ENCODE measurements at regions not wholly inside any gene's neighbourhood (a gene's known extent, or its start where the extent isn't known, plus 50 kb on each side); places are given as distances from the start of the nearest gene placed in this dataset.

GRCh38 chr12:17595111-17595510 is 494.9 kb downstream of the RERGL start:
- Histone ChIP-seq H3K9ac (ENCODE audit: low read length) (no peak overlapping the region), H3K9me3 (ENCODE audit: low read length) (no peaks in the 10 kb centered on the region), H3K9me2 (ENCODE audit: low read depth, low read length) (no peaks in the 10 kb centered on the region), H4K20me1 (ENCODE audit: insufficient read depth, low read length) (no peaks in the 10 kb centered on the region), H3K27ac (ENCODE audit: low read depth, low read length, poor library complexity, severe bottlenecking) (no peak overlapping the region), H2AFZ (ENCODE audit: low read length) (no peak overlapping the region), H3K36me3 (ENCODE audit: insufficient read depth, low read length) (no peaks in the 10 kb centered on the region), H3K79me2 (ENCODE audit: insufficient read depth, low read length) (no peaks in the 10 kb centered on the region), H3K4me1 (ENCODE audit: insufficient read depth, low read length, severe bottlenecking) (no peaks in the 10 kb centered on the region), H3F3A (ENCODE audit: insufficient read depth, low read length) (no peaks in the 10 kb centered on the region), H3K4me2 (ENCODE audit: low read length) (no peak overlapping the region), H3K4me3 (ENCODE audit: low read depth, low read length, poor library complexity, severe bottlenecking) (no peak overlapping the region), H3K27me3 (ENCODE audit: insufficient read depth, low read length) (no peaks in the 10 kb centered on the region)
- TF ChIP-seq EZH2 (IDR thresholded peaks at IDR 0.05; ENCODE audit: borderline replicate concordance, low read length) (no peak), CTCF (IDR thresholded peaks at IDR 0.05; ENCODE audit: low read length) (no peak)

- Histone ChIP-seq H3K4me1 (ENCODE audit: insufficient read depth, low read length, severe bottlenecking) (no peaks in the 10 kb centered on the region), H3K9ac (ENCODE audit: low read length) (no peak overlapping the region), H3K27ac (ENCODE audit: low read depth, low read length, poor library complexity, severe bottlenecking) (no peak overlapping the region), H3K27me3 (ENCODE audit: insufficient read depth, low read length) (no peaks in the 10 kb centered on the region), H3K9me2 (ENCODE audit: low read depth, low read length) (no peaks in the 10 kb centered on the region), H3K79me2 (ENCODE audit: insufficient read depth, low read length) (no peaks in the 10 kb centered on the region), H3F3A (ENCODE audit: insufficient read depth, low read length) (no peaks in the 10 kb centered on the region), H4K20me1 (ENCODE audit: insufficient read depth, low read length) (no peaks in the 10 kb centered on the region), H3K4me2 (ENCODE audit: low read length) (no peak overlapping the region), H3K36me3 (ENCODE audit: insufficient read depth, low read length) (no peaks in the 10 kb centered on the region), H2AFZ (ENCODE audit: low read length) (no peak overlapping the region), H3K9me3 (ENCODE audit: low read length) (no peaks in the 10 kb centered on the region), H3K4me3 (ENCODE audit: low read depth, low read length, poor library complexity, severe bottlenecking) (no peak overlapping the region)
- no peak for TF ChIP-seq EZH2 (IDR thresholded peaks at IDR 0.05; ENCODE audit: borderline replicate concordance, low read length)
- no peak for TF ChIP-seq CTCF (IDR thresholded peaks at IDR 0.05; ENCODE audit: low read length)
These were observed 496.1 kb downstream of the RERGL start for GRCh38 chr12:17593715-17594406.

GRCh38 chr12:17592472-17592871 is 497.5 kb downstream of the RERGL start:
- Histone ChIP-seq H2AFZ (ENCODE audit: low read length) (no peak overlapping the region), H4K20me1 (ENCODE audit: insufficient read depth, low read length) (no peaks in the 10 kb centered on the region), H3K27me3 (ENCODE audit: insufficient read depth, low read length) (no peaks in the 10 kb centered on the region), H3K36me3 (ENCODE audit: insufficient read depth, low read length) (no peaks in the 10 kb centered on the region), H3K4me3 (ENCODE audit: low read depth, low read length, poor library complexity, severe bottlenecking) (no peak overlapping the region), H3F3A (ENCODE audit: insufficient read depth, low read length) (no peaks in the 10 kb centered on the region), H3K27ac (ENCODE audit: low read depth, low read length, poor library complexity, severe bottlenecking) (no peak overlapping the region), H3K9me2 (ENCODE audit: low read depth, low read length) (no peaks in the 10 kb centered on the region), H3K4me1 (ENCODE audit: insufficient read depth, low read length, severe bottlenecking) (no peaks in the 10 kb centered on the region), H3K4me2 (ENCODE audit: low read length) (no peak overlapping the region), H3K79me2 (ENCODE audit: insufficient read depth, low read length) (no peaks in the 10 kb centered on the region), H3K9me3 (ENCODE audit: low read length) (no peaks in the 10 kb centered on the region), H3K9ac (ENCODE audit: low read length) (no peak overlapping the region)
- TF ChIP-seq EZH2 (IDR thresholded peaks at IDR 0.05; ENCODE audit: borderline replicate concordance, low read length) (no peak), CTCF (IDR thresholded peaks at IDR 0.05; ENCODE audit: low read length) (no peak)
